ENCODE measurements at regions not wholly inside any gene's neighbourhood (a gene's known extent, or its start where the extent isn't known, plus 50 kb on each side); places are given as distances from the start of the nearest gene placed in this dataset.

- ATAC-seq = no peak
- RAD21 ChIA-PET (ENCODE audit: unreplicated experiment) = interaction anchor here (0.6 to 1.6 kb wide), 3 partner anchors 37 to 137 kb away, joined by 3 to 5 read pairs (median 3); no protein-coding TSS in a partner anchor
- SMC1A ChIA-PET (ENCODE audit: uncharacterized antibody, unreplicated experiment) = no interaction called here
Observed at GRCh38 chr6:44044154-44044539, 83.1 kb downstream of the MRPL14 start.

GRCh38 chr6:44043479-44044153 is 83.6 kb downstream of the MRPL14 start:
- ChIA-PET POLR2A (interaction anchor here (0.6 to 1.4 kb wide), 2 partner anchors 10 to 15 kb away, joined by 4 read pairs; no protein-coding TSS in a partner anchor), SMC1A (ENCODE audit: uncharacterized antibody, unreplicated experiment) (no interaction called here), RAD21 (ENCODE audit: unreplicated experiment) (interaction anchor here (0.6 to 1.6 kb wide), 4 partner anchors 30 to 136 kb away, joined by 3 to 5 read pairs (median 3); no protein-coding TSS in a partner anchor), CTCF (interaction anchor here (0.9 to 1.9 kb wide), 3 partner anchors 12 to 275 kb away, joined by 3 to 6 read pairs (median 3); no protein-coding TSS in a partner anchor)
- Histone ChIP-seq H3K4me3 (no peak overlapping the region), H4K20me1 (ENCODE audit: control insufficient read depth, insufficient read depth) (no peaks in the 10 kb centered on the region), H3K27ac (ENCODE audit: control insufficient read depth, insufficient read depth) (no peak overlapping the region), H3K4me2 (ENCODE audit: control insufficient read depth, insufficient read depth) (no peak overlapping the region), H3K9me3 (replicated peaks; ENCODE audit: control insufficient read depth, insufficient read depth, low read length) (no peaks in the 10 kb centered on the region; the same call in 2 of the 3 replicates), H3K9ac (ENCODE audit: control insufficient read depth, insufficient read depth, low read length) (no peak overlapping the region), H3K79me2 (ENCODE audit: control insufficient read depth, insufficient read depth, low read length) (no peaks in the 10 kb centered on the region), H2AFZ (ENCODE audit: control insufficient read depth, low read depth, low read length) (no peak overlapping the region), H3K36me3 (ENCODE audit: control insufficient read depth in 2 of 2, insufficient read depth in 2 of 2, low read length in 1 of 2) (no peaks in the 10 kb centered on the region), H3K4me1 (ENCODE audit: control insufficient read depth, insufficient read depth, low read length) (no peaks in the 10 kb centered on the region), H3K27me3 (replicated peaks in 1 of 2; ENCODE audit: control insufficient read depth in 2 of 2, insufficient read depth in 2 of 2, low read length in 1 of 2) (no peaks in the 10 kb centered on the region)
- FAIRE-seq (no peak), ATAC-seq (peak; percentile 72), DNase-seq (ENCODE audit: low read depth, low spot score) (no peak)
- BruUV-seq (replicated peaks) = no TSS peak
- intact Hi-C loops (cut with micrococcal nuclease; ENCODE audit: unreplicated experiment) (no loop called here), in situ Hi-C loops (cut with MboI) (no loop called here)
- WGBS (ENCODE audit: insufficient coverage, insufficient replicate concordance, low lambda C conversion rate, missing lambda C conversion rate) = 0% methylated on average over 2 of the region's 2 CpGs
- TF ChIP-seq GABPA (IDR thresholded peaks at IDR 0.05; ENCODE audit: low read depth) (no peak), ZNF217 (IDR thresholded peaks at IDR 0.05) (no peak), NKRF (conservative IDR thresholded peaks at IDR 0.05) (no peak), SMC3 (IDR thresholded peaks at IDR 0.05; ENCODE audit: borderline replicate concordance, low read length) (no peak), EGR1 (IDR thresholded peaks at IDR 0.05; ENCODE audit: borderline replicate concordance in 1 of 2, low read depth in 2 of 2, low read length in 2 of 2) (peak in 1 of 2 experiments; percentile 84; a peak in 1 of 3 replicates), MYC (IDR thresholded peaks at IDR 0.05; ENCODE audit: insufficient read depth, insufficient read length, insufficient replicate concordance, low read length, severe bottlenecking) (no peak)

More at GRCh38 chr6:44044154-44044539, 83.1 kb downstream of the MRPL14 start:
- intact Hi-C loops (cut with micrococcal nuclease; ENCODE audit: unreplicated experiment) = no loop called here
- Histone ChIP-seq H3K4me1 (ENCODE audit: control insufficient read depth, insufficient read depth, low read length) (peaks cover 3% of the 10 kb centered on the region; the same call in 1 of the 2 replicates), H3K27ac (ENCODE audit: control insufficient read depth, insufficient read depth) (no peak overlapping the region), H3K79me2 (ENCODE audit: control insufficient read depth, insufficient read depth, low read length) (no peaks in the 10 kb centered on the region), H3K4me2 (ENCODE audit: control insufficient read depth, insufficient read depth) (no peak overlapping the region), H2AFZ (ENCODE audit: control insufficient read depth, low read depth, low read length) (no peak overlapping the region), H3K9me3 (replicated peaks; ENCODE audit: control insufficient read depth, insufficient read depth, low read length) (no peaks in the 10 kb centered on the region; the same call in 2 of the 3 replicates), H3K36me3 (ENCODE audit: control insufficient read depth in 2 of 2, insufficient read depth in 2 of 2, low read length in 1 of 2) (no peaks in the 10 kb centered on the region), H3K27me3 (replicated peaks in 1 of 2; ENCODE audit: control insufficient read depth in 2 of 2, insufficient read depth in 2 of 2, low read length in 1 of 2) (no peaks in the 10 kb centered on the region), H3K4me3 (no peak overlapping the region), H3K9ac (ENCODE audit: control insufficient read depth, insufficient read depth, low read length) (no peak overlapping the region), H4K20me1 (ENCODE audit: control insufficient read depth, insufficient read depth) (no peaks in the 10 kb centered on the region)
- DNase-seq (ENCODE audit: low read depth, low spot score) (no peak), FAIRE-seq (no peak)
- ChIA-PET POLR2A (interaction anchor here (0.6 kb wide), 1 partner anchor 15 kb away, joined by 4 read pairs; no protein-coding TSS in a partner anchor), CTCF (interaction anchor here (1.2 to 1.9 kb wide), 2 partner anchors 13 to 276 kb away, joined by 3 to 6 read pairs; no protein-coding TSS in a partner anchor)
- in situ Hi-C loops (cut with MboI) = no loop called here
- 65% methylated on average over 6 of the region's 6 CpGs for WGBS (ENCODE audit: insufficient coverage, insufficient replicate concordance, low lambda C conversion rate, missing lambda C conversion rate)
- BruUV-seq (replicated peaks) = no TSS peak
- TF ChIP-seq EED (IDR thresholded peaks at IDR 0.05; ENCODE audit: low read depth) (no peak), BCL3 (IDR thresholded peaks at IDR 0.05; ENCODE audit: borderline replicate concordance, insufficient read depth, low read depth, low read length, poor library complexity, severe bottlenecking) (peak; percentile 70)
